RWPE1 (cell line): ENCODE measurements at regions not wholly inside any gene's neighbourhood (a gene's known extent, or its start where the extent isn't known, plus 50 kb on each side); places are given as distances from the start of the nearest gene placed in this dataset.

ENCODE experiments used
- CTCF ChIA-PET: fragments of 350-600 bp; sonication (Branson Sonifier 250); formaldehyde crosslinking; extraction: SDS; loops from one replicate; lab custom pipeline; 2021; lab: Yijun Ruan, JAX
- POLR2A ChIA-PET: fragments of 400-600 bp; formaldehyde crosslinking; extraction: SDS; loops from one replicate; lab custom pipeline; 2020; ENCODE audit warnings: antibody characterized with exemption; ENCODE audit not compliant: low non-redundant PET; lab: Yijun Ruan, JAX
- DNase-seq: peaks from one replicate; pipeline ENCODE4 v3.0.0; 2012; ENCODE audit warnings: low spot score
- H3K27ac ChIP-seq: fragments of 450-650 bp; 2 replicates; pipeline ENCODE4 v1.5.1; 2017
- CTCF ChIP-seq: fragments of 450-650 bp; conservative IDR thresholded peaks from 2 replicates; pipeline ENCODE4 v1.5.1; 2017; ENCODE audit warnings: low read depth, mild to moderate bottlenecking

GRCh38 chr2:100196786-100197494 lies 54.5 kb upstream of the AFF3 start:
- ChIA-PET CTCF (no interaction called here), POLR2A (no interaction called here)
- DNase-seq = no peak
- no peak overlapping the region for H3K27ac ChIP-seq
- TF ChIP-seq CTCF = no peak

GRCh38 chr2:100195942-100196341 lies 53.6 kb upstream of the AFF3 start:
- POLR2A ChIA-PET = no interaction called here
- CTCF ChIA-PET = no interaction called here
- no peak for TF ChIP-seq CTCF
- DNase-seq = no peak
- no peak overlapping the region for H3K27ac ChIP-seq

DNA sequence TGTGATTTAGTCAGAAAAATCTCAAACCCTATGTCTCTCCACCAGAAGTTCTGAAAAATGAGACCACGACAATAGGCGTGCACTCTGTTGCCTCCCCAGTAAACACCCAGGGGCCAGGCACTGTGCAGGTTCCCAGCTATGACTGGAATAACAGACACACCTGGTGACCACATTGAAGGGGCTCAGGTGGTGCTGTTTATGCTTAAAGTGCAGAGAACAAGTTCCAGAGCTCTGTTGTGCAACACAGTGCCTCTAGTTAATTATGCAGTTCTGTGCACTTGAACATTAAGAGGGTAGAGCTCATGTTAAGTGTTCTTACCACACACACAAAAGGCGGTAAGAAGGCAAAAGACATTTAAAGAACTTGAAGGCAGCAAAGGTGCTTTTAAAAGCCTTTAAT lies 52.6 kb upstream of the AFF3 start:
- H3K27ac ChIP-seq = no peak overlapping the region
- CTCF ChIA-PET = no interaction called here
- DNase-seq = no peak
- POLR2A ChIA-PET = no interaction called here
- no peak for TF ChIP-seq CTCF

GRCh38 chr2:100193291-100193710 lies 50.9 kb upstream of the AFF3 start:
- no peak for TF ChIP-seq CTCF
- H3K27ac ChIP-seq = no peak overlapping the region
- POLR2A ChIA-PET = no interaction called here
- no peak for DNase-seq
- CTCF ChIA-PET = interaction anchor here (0.6 kb wide), 1 partner anchor 23 kb away, joined by 3 read pairs; no protein-coding TSS in a partner anchor

DNA sequence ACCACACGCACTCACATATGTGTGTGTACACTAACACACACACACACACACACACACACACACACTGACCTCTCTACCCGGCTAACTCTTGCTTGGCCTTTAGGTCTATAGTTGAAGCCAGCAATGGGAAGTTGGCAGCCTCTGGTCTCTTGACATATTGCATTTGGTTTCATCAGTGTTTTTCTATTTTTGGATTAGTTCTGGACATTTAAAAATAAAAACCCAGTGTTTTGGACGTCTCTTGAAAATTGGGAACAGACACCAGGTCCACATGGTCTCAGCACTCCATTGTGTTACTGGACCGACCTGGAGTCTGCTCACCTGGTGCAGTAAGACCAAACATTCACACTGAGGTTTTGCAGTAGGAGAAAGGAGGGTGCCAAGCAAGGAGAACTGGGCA lies 50.4 kb upstream of the AFF3 start:
- no peak for DNase-seq
- no peak overlapping the region for H3K27ac ChIP-seq
- TF ChIP-seq CTCF = no peak
- ChIA-PET POLR2A (no interaction called here), CTCF (no interaction called here)

DNA sequence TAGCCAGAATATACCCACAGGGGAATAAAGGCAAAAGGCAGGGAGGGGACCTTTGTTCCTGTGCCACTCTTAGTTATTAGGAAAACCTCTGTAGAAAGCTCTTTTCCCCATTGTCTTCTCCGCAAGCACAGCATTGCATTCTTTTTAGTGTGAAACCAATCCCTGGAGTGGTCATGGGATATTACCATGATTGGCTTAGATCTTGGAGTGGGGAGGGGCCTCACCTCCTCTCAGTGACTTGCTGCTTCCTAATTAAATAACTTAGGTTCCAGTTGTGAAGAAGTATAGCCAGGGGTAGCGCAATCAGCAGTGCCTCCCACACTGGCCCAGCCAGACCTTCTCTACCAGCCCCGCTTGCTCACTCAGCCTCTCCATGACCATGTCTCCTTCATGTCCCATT lies 49.9 kb upstream of the AFF3 start:
- H3K27ac ChIP-seq = no peak overlapping the region
- no peak for DNase-seq
- no peak for TF ChIP-seq CTCF
- CTCF ChIA-PET = interaction anchor here (0.7 kb wide), 1 partner anchor 145 kb away, joined by 3 read pairs; no protein-coding TSS in a partner anchor
- POLR2A ChIA-PET = no interaction called here
